ENCODE measurements at regions not wholly inside any gene's neighbourhood (a gene's known extent, or its start where the extent isn't known, plus 50 kb on each side); places are given as distances from the start of the nearest gene placed in this dataset.
A peak's percentile ranks its signal among the peaks of the same experiment; 100 is the strongest.

DNA sequence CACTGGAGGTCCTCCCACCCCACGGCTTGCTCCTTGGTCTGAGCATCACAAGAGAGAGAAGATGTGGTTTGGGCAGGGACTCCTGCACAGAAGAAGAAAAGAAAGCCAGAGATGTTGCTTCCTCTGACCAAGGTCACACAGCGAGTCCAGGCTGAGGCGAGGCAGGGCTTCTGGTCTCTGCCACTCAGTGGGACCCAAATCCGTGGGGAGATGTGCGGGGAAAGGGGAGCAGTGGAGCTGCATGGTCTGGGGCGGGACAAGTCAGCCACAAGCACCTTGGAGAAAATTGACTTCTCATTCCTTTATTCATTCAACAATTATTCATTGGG lies 150.9 kb downstream of the C9orf50 start (continued):
- TF ChIP-seq, protein P1, sequence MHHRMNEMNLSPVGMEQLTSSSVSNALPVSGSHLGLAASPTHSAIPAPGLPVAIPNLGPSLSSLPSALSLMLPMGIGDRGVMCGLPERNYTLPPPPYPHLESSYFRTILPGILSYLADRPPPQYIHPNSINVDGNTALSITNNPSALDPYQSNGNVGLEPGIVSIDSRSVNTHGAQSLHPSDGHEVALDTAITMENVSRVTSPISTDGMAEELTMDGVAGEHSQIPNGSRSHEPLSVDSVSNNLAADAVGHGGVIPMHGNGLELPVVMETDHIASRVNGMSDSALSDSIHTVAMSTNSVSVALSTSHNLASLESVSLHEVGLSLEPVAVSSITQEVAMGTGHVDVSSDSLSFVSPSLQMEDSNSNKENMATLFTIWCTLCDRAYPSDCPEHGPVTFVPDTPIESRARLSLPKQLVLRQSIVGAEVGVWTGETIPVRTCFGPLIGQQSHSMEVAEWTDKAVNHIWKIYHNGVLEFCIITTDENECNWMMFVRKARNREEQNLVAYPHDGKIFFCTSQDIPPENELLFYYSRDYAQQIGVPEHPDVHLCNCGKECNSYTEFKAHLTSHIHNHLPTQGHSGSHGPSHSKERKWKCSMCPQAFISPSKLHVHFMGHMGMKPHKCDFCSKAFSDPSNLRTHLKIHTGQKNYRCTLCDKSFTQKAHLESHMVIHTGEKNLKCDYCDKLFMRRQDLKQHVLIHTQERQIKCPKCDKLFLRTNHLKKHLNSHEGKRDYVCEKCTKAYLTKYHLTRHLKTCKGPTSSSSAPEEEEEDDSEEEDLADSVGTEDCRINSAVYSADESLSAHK (tag by site-specific recombination; IDR thresholded peaks at IDR 0.05), result no peak
- TF ChIP-seq, protein P2, sequence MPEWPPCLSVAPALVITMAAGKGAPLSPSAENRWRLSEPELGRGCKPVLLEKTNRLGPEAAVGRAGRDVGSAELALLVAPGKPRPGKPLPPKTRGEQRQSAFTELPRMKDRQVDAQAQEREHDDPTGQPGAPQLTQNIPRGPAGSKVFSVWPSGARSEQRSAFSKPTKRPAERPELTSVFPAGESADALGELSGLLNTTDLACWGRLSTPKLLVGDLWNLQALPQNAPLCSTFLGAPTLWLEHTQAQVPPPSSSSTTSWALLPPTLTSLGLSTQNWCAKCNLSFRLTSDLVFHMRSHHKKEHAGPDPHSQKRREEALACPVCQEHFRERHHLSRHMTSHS (tag by site-specific recombination; IDR thresholded peaks at IDR 0.05), result no peak
- TF ChIP-seq, protein P3, sequence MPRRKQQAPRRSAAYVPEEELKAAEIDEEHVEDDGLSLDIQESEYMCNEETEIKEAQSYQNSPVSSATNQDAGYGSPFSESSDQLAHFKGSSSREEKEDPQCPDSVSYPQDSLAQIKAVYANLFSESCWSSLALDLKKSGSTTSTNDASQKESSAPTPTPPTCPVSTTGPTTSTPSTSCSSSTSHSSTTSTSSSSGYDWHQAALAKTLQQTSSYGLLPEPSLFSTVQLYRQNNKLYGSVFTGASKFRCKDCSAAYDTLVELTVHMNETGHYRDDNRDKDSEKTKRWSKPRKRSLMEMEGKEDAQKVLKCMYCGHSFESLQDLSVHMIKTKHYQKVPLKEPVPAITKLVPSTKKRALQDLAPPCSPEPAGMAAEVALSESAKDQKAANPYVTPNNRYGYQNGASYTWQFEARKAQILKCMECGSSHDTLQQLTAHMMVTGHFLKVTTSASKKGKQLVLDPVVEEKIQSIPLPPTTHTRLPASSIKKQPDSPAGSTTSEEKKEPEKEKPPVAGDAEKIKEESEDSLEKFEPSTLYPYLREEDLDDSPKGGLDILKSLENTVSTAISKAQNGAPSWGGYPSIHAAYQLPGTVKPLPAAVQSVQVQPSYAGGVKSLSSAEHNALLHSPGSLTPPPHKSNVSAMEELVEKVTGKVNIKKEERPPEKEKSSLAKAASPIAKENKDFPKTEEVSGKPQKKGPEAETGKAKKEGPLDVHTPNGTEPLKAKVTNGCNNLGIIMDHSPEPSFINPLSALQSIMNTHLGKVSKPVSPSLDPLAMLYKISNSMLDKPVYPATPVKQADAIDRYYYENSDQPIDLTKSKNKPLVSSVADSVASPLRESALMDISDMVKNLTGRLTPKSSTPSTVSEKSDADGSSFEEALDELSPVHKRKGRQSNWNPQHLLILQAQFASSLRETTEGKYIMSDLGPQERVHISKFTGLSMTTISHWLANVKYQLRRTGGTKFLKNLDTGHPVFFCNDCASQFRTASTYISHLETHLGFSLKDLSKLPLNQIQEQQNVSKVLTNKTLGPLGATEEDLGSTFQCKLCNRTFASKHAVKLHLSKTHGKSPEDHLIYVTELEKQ (tag by site-specific recombination; IDR thresholded peaks at IDR 0.05; ENCODE audit: borderline replicate concordance), result no peak
- TF ChIP-seq ZNF214 (tag by site-specific recombination; IDR thresholded peaks at IDR 0.05; ENCODE audit: borderline replicate concordance) (no peak), ZNF664 (tag by site-specific recombination; IDR thresholded peaks at IDR 0.05) (no peak)

DNA sequence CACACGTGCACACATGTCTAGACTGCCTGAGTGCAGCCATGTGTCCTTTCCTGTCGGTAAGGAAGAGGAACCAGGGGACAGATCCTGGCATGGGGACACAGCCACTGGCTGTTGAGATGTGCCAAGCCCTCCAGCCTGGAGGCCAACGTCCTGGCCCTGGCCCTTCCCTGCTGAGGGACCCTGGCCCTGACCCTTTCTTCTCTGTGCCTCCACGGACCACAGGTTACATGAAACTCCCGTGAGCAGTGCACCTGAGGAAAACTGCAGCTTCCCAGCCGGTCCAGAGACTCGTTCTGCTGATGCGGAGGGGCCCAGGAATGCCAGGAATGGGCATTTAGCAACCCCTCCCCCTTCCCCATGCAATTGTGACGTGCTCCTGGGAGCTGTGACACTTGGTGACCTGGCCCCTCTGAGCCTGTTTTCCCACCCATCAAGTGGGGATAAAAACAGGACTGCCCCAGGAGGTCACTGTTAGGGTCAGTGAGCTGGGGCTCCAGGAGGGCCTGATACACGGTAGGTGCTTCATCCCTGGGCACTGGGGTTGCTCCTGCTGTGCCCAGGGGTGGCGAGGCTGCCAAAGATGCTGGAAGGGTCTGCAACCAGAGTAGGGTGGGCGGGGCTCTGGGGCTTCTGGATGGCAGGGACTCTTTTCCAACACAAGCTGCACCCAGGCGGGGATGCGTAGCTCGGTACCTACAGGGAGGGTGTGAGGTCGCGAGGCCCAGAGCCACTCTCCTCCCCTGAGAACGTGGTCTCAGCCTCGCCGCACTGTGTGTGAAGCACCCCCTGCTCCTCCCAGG lies 151.5 kb downstream of the C9orf50 start:
- ChIA-PET POLR2A (no interaction called here), CTCF (no interaction called here)

DNA sequence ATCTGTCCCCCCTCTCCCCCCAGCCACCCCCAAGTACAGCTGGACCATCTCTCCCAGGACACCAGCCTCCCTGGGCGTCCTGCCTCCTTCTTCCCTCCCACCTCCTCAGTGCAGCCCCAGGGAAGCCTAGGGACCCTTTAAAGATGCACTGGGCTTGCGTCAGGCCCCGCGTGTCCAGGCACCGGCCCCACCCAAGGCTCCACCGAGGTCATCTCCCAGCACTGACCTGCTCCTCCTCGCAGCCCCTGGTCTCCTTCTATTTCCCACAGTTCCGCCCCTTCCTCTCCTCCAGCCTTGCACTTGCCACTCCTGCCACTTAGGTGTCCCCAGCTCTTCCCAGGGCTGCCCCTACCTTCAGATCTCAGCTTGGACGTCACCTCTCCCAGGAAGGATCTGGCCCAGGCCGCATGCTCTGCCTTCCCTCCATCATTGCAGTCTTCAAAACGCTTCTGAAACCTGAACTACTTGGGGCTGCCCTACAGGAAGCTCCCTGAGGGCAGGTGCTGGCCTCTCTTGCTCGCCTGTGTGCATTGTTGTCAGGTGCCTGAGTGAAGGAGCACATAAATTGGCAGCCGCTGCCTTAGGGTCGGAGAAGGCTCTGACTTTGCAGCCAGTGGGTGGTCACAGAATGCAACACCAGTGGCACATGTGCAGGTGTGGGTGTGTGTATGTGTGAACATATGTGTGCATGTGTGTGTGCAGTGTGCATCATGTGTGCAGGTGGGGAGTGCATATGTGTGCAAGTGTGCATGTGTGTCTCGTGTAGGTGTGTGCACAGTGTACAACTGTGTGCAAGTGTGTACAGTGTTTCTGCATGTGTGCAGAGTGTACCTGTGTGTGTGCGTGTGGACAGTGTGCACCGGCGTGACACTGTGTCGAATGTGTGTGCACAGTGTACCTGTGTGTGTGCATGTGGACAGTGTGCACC lies 152.9 kb downstream of the C9orf50 start:
- POLR2A ChIA-PET, result interaction anchor here (1.2 kb wide), 1 partner anchor 15 kb away, joined by 3 read pairs; no protein-coding TSS in a partner anchor
- CTCF ChIA-PET, result interaction anchor here (0.7 to 1.6 kb wide), 2 partner anchors 143 to 294 kb away, joined by 3 to 5 read pairs; no protein-coding TSS in a partner anchor
- no peak overlapping the region for H3K4me3 ChIP-seq (ENCODE audit: low read depth, low read length)
- H3K27ac ChIP-seq (ENCODE audit: extremely low read depth, low read depth, low read length), result no peak overlapping the region
- H3K9me3 ChIP-seq (ENCODE audit: control insufficient read depth, insufficient read depth, low read depth, low read length), result no peaks in the 10 kb centered on the region
- no peaks in the 10 kb centered on the region for H3K36me3 ChIP-seq (ENCODE audit: control insufficient read depth in 2 of 2, insufficient read depth in 1 of 2, low read length in 2 of 2)
- 0 out of 2 replicates have a peak, but pooled peaks cover 2% of the 10 kb centered on the region for H3K4me1 ChIP-seq (ENCODE audit: control insufficient read depth, insufficient read depth, low read length)
- TF ChIP-seq GLIS1 (tag by site-specific recombination; IDR thresholded peaks at IDR 0.05) (no peak), HOXC10 (CRISPR knock-in tag; IDR thresholded peaks at IDR 0.05) (no peak), TRIM28 (IDR thresholded peaks at IDR 0.05; ENCODE audit: borderline replicate concordance, low read length) (peak; percentile 72; the same call in 1 of the 2 replicates), ZNF354C (tag by site-specific recombination; IDR thresholded peaks at IDR 0.05; ENCODE audit: borderline replicate concordance, low read depth) (no peak), ZNF18 (tag by site-specific recombination; IDR thresholded peaks at IDR 0.05) (peak; percentile 71; the same call in 1 of the 2 replicates)
- TF ChIP-seq, protein P4, sequence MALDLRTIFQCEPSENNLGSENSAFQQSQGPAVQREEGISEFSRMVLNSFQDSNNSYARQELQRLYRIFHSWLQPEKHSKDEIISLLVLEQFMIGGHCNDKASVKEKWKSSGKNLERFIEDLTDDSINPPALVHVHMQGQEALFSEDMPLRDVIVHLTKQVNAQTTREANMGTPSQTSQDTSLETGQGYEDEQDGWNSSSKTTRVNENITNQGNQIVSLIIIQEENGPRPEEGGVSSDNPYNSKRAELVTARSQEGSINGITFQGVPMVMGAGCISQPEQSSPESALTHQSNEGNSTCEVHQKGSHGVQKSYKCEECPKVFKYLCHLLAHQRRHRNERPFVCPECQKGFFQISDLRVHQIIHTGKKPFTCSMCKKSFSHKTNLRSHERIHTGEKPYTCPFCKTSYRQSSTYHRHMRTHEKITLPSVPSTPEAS (tag by site-specific recombination; IDR thresholded peaks at IDR 0.05), result peak; percentile 55

More for the DNA sequence above, 151.5 kb downstream of the C9orf50 start:
- Histone ChIP-seq H3K36me3 (ENCODE audit: control insufficient read depth in 2 of 2, insufficient read depth in 1 of 2, low read length in 2 of 2) (no peaks in the 10 kb centered on the region), H3K4me3 (ENCODE audit: low read depth, low read length) (no peak overlapping the region), H3K9me3 (ENCODE audit: control insufficient read depth, insufficient read depth, low read depth, low read length) (no peaks in the 10 kb centered on the region), H3K27ac (ENCODE audit: extremely low read depth, low read depth, low read length) (no peak overlapping the region), H3K4me1 (ENCODE audit: control insufficient read depth, insufficient read depth, low read length) (0 out of 2 replicates have a peak, but pooled peaks cover 2% of the 10 kb centered on the region)
- no peak for TF ChIP-seq ZNF549 (tag by site-specific recombination; IDR thresholded peaks at IDR 0.05)
- TF ChIP-seq KLF10 (tag by site-specific recombination; IDR thresholded peaks at IDR 0.05), result no peak
- TF ChIP-seq SCRT2 (tag by site-specific recombination; IDR thresholded peaks at IDR 0.05), result no peak
- TF ChIP-seq, protein P5, sequence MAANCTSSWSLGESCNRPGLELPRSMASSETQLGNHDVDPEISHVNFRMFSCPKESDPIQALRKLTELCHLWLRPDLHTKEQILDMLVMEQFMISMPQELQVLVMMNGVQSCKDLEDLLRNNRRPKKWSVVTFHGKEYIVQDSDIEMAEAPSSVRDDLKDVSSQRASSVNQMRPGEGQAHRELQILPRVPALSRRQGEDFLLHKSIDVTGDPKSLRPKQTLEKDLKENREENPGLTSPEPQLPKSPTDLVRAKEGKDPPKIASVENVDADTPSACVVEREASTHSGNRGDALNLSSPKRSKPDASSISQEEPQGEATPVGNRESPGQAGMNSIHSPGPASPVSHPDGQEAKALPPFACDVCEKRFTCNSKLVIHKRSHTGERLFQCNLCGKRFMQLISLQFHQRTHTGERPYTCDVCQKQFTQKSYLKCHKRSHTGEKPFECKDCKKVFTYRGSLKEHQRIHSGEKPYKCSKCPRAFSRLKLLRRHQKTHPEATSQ (tag by site-specific recombination; IDR thresholded peaks at IDR 0.05), result no peak
- no peak for TF ChIP-seq ZNF433 (tag by site-specific recombination; IDR thresholded peaks at IDR 0.05; ENCODE audit: low read depth)
- no peak for TF ChIP-seq ZNF571 (tag by site-specific recombination; IDR thresholded peaks at IDR 0.05)
- no peak for TF ChIP-seq ZNF558 (tag by site-specific recombination; IDR thresholded peaks at IDR 0.05)
- no peak for TF ChIP-seq ZNF776 (tag by site-specific recombination; IDR thresholded peaks at IDR 0.05; ENCODE audit: borderline replicate concordance)
- TF ChIP-seq ZNF311 (tag by site-specific recombination; IDR thresholded peaks at IDR 0.05; ENCODE audit: borderline replicate concordance), result no peak
- no peak for TF ChIP-seq ZNF391 (tag by site-specific recombination; IDR thresholded peaks at IDR 0.05; ENCODE audit: borderline replicate concordance, low read depth)
- TF ChIP-seq ZSCAN16 (tag by site-specific recombination; IDR thresholded peaks at IDR 0.05), result no peak
- no peak for TF ChIP-seq SP3 (tag by site-specific recombination; IDR thresholded peaks at IDR 0.05)
